Brain microvascular endothelial cell (primary cell): ENCODE measurements at regions not wholly inside any gene's neighbourhood (a gene's known extent, or its start where the extent isn't known, plus 50 kb on each side); places are given as distances from the start of the nearest gene placed in this dataset.

ENCODE experiments used
- DNase-seq: peaks from one replicate; pipeline ENCODE4 v3.0.0-alpha.2; 2020
- H3K27ac ChIP-seq: fragments of 250-450 bp; sonication (Bioruptor Pico); 2 replicates; pipeline ENCODE4 v1.5.1; 2020; ENCODE audit warnings: mild to moderate bottlenecking, moderate library complexity
- H3K27me3 ChIP-seq: fragments of 250-450 bp; sonication (Bioruptor Pico); replicated peaks from 2 replicates; pipeline ENCODE4 v1.5.1; 2020; ENCODE audit warnings: mild to moderate bottlenecking
- H3K36me3 ChIP-seq: fragments of 250-450 bp; sonication (Bioruptor Pico); replicated peaks from 2 replicates; pipeline ENCODE4 v1.5.1; 2020; ENCODE audit warnings: mild to moderate bottlenecking
- H3K4me3 ChIP-seq: 2 replicates; pipeline ENCODE4 v1.5.1; 2011; ENCODE audit warnings: low read depth, mild to moderate bottlenecking, control low read depth, low read length, moderate library complexity
- CTCF ChIP-seq: IDR thresholded peaks from 2 replicates; pipeline ENCODE4 v1.5.1; 2011; ENCODE audit warnings: low read depth, mild to moderate bottlenecking, moderate library complexity, low read length, control low read depth, inconsistent platforms; ENCODE audit errors: missing control alignments
- in situ Hi-C: cut with HindIII; loops from 2 replicates; pipeline ENCODE4 v1.10.0; 2017; ENCODE audit warnings: low sequenced_read_pairs, low pct_ligation_motif_present

- TF ChIP-seq CTCF: no peak
- in situ Hi-C loops: no loop called here
These were observed 732.3 kb upstream of the GOLIM4 start for GRCh38 chr3:168828014-168828413.

GRCh38 chr3:168824107-168824506 is 728.4 kb upstream of the GOLIM4 start:
- no peak overlapping the region for H3K4me3 ChIP-seq
- DNase-seq: no peak
- no peaks in the 10 kb centered on the region for H3K36me3 ChIP-seq
- no peak overlapping the region for H3K27ac ChIP-seq
- TF ChIP-seq CTCF: no peak
- in situ Hi-C loops: no loop called here
- H3K27me3 ChIP-seq: no peaks in the 10 kb centered on the region

More at GRCh38 chr3:168828014-168828413, 732.3 kb upstream of the GOLIM4 start:
- Histone ChIP-seq H3K4me3 (no peak overlapping the region), H3K27me3 (no peaks in the 10 kb centered on the region), H3K27ac (no peak overlapping the region), H3K36me3 (no peaks in the 10 kb centered on the region)
- DNase-seq: no peak

DNA sequence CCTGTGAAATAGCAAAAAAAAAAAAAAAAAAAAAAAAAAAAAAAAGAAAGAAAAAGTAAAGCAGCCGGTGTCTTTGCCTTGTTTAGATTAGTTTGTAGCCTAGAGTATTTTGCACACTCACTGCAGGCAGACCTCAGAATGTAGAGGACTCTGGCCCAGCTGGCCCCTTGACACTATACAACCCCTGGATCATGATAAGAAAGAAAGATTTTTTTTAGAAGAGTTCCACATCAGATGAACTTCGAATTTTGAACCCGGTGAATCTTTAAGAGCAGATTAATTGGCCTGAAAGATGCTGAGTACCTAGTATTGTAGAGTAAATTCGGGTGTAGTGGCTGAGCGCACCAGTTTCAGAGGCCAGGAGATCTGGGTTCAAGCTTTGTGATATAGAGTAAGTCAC is 727.7 kb upstream of the GOLIM4 start:
- H3K4me3 ChIP-seq: no peak overlapping the region
- DNase-seq: no peak
- TF ChIP-seq CTCF: no peak
- no peak overlapping the region for H3K27ac ChIP-seq
- no peaks in the 10 kb centered on the region for H3K36me3 ChIP-seq
- in situ Hi-C loops: no loop called here
- H3K27me3 ChIP-seq: no peaks in the 10 kb centered on the region

DNA sequence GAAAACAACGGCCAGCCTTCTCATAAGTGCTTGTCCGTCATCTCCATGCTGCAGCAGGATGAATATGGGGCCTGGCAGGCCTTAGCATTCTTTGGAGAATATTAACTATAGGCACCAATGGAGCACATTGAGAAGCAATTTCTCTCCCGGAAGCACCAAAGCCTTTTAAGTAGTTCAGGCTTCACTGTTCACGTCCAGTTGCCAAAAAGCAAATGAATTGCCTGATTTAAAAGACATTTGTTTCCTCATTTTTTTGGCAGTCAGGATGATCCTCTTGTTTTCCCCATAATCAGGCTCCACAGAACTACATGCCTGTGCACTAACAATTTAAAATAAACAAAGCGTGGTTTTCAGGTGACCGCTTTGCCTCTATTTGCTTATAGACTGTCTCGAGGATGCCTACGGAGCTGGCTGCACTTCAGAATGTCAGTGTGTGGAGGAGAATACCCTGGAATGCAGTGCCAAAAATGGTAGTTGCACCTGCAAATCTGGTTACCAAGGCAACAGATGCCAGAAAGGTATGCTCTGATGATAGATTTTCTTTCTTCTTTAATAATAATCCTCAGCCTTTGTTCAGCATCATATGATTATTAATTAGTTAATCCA is 725.2 kb upstream of the GOLIM4 start:
- Histone ChIP-seq H3K27ac (no peak overlapping the region), H3K36me3 (no peaks in the 10 kb centered on the region), H3K4me3 (no peak overlapping the region), H3K27me3 (no peaks in the 10 kb centered on the region)
- DNase-seq: no peak
- TF ChIP-seq CTCF: no peak
- in situ Hi-C loops: no loop called here

- TF ChIP-seq CTCF: no peak
- in situ Hi-C loops: no loop called here
- no peaks in the 10 kb centered on the region for H3K27me3 ChIP-seq
- no peak for DNase-seq
- H3K4me3 ChIP-seq: no peak overlapping the region
- no peaks in the 10 kb centered on the region for H3K36me3 ChIP-seq
- H3K27ac ChIP-seq: no peak overlapping the region
These were observed 721.5 kb upstream of the GOLIM4 start for GRCh38 chr3:168817177-168817576.

DNA sequence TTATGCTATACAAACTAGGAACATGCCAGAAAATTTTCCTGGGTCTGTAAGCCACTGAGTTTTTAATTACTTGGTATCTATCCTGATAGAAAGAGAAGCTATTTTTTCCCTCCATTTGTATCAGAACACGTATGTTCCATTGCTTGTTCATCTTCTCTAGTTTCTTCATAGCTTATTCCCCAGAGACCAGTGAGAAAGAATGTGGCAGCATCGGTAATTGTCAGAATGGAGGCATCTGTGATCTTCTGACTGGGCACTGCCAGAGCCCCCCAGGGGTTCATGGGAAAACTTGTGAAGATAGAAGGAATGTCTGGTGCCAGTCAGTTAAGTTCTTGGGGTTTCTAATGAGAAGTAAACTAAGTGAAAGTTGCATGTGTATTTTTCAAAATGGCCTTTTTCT is 720.2 kb upstream of the GOLIM4 start:
- Histone ChIP-seq H3K27me3 (no peaks in the 10 kb centered on the region), H3K27ac (no peak overlapping the region), H3K4me3 (no peak overlapping the region), H3K36me3 (no peaks in the 10 kb centered on the region)
- no peak for TF ChIP-seq CTCF
- no peak for DNase-seq
- in situ Hi-C loops: no loop called here
